HL-60 (cell line): ENCODE measurements at regions not wholly inside any gene's neighbourhood (a gene's known extent, or its start where the extent isn't known, plus 50 kb on each side); places are given as distances from the start of the nearest gene placed in this dataset.

ENCODE experiments used
- DNase-seq, 2 experiments: peaks; one replicate each; pipeline ENCODE4 v3.0.0-alpha.2; 2010 to 2020; ENCODE audit warnings: low read depth in 1 of 2, low spot score in 1 of 2
- H3K27ac ChIP-seq: fragments of 250-450 bp; sonication (Bioruptor Pico); replicated peaks from 2 replicates; pipeline ENCODE4 v1.5.1; 2020; ENCODE audit warnings: mild to moderate bottlenecking, moderate library complexity
- H3K27me3 ChIP-seq: fragments of 250-450 bp; sonication (Bioruptor Pico); 2 replicates; pipeline ENCODE4 v1.5.1; 2021; ENCODE audit warnings: mild to moderate bottlenecking, moderate library complexity; ENCODE audit not compliant: insufficient read depth, poor library complexity, severe bottlenecking
- H3K4me3 ChIP-seq: replicated peaks from 2 replicates; pipeline ENCODE4 v1.5.1; 2011; ENCODE audit warnings: mild to moderate bottlenecking, control low read depth, low read length; ENCODE audit not compliant: insufficient read depth
- CTCF ChIP-seq: IDR thresholded peaks from one replicate; pipeline ENCODE4 v1.5.1; 2011; ENCODE audit warnings: low read length, control low read depth, inconsistent platforms; ENCODE audit not compliant: insufficient read depth
- GABPA ChIP-seq: IDR thresholded peaks from 2 replicates; pipeline ENCODE4 v1.6.1; 2012; ENCODE audit warnings: low read depth
- POLR2AphosphoS5 ChIP-seq: IDR thresholded peaks from 2 replicates; pipeline ENCODE4 v1.6.1; 2012; ENCODE audit warnings: low read depth
- SPI1 ChIP-seq: IDR thresholded peaks from 2 replicates; pipeline ENCODE4 v1.6.1; 2012; ENCODE audit warnings: low read depth, mild to moderate bottlenecking, borderline replicate concordance
- TF ChIP-seq, protein P1 (sequence below): IDR thresholded peaks from 2 replicates; pipeline ENCODE4 v1.6.1; 2012; ENCODE audit warnings: low read depth; ENCODE audit not compliant: insufficient replicate concordance

- TF ChIP-seq GABPA, result no peak
- no peak for TF ChIP-seq POLR2AphosphoS5
- TF ChIP-seq, protein P1, sequence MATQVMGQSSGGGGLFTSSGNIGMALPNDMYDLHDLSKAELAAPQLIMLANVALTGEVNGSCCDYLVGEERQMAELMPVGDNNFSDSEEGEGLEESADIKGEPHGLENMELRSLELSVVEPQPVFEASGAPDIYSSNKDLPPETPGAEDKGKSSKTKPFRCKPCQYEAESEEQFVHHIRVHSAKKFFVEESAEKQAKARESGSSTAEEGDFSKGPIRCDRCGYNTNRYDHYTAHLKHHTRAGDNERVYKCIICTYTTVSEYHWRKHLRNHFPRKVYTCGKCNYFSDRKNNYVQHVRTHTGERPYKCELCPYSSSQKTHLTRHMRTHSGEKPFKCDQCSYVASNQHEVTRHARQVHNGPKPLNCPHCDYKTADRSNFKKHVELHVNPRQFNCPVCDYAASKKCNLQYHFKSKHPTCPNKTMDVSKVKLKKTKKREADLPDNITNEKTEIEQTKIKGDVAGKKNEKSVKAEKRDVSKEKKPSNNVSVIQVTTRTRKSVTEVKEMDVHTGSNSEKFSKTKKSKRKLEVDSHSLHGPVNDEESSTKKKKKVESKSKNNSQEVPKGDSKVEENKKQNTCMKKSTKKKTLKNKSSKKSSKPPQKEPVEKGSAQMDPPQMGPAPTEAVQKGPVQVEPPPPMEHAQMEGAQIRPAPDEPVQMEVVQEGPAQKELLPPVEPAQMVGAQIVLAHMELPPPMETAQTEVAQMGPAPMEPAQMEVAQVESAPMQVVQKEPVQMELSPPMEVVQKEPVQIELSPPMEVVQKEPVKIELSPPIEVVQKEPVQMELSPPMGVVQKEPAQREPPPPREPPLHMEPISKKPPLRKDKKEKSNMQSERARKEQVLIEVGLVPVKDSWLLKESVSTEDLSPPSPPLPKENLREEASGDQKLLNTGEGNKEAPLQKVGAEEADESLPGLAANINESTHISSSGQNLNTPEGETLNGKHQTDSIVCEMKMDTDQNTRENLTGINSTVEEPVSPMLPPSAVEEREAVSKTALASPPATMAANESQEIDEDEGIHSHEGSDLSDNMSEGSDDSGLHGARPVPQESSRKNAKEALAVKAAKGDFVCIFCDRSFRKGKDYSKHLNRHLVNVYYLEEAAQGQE, result no peak
- H3K4me3 ChIP-seq, result no peak overlapping the region
- no peak for DNase-seq
- H3K27me3 ChIP-seq, result no peaks in the 10 kb centered on the region
- H3K27ac ChIP-seq, result no peak overlapping the region
Observed at GRCh38 chr1:189036628-189037027, 1441.0 kb downstream of the BRINP3 start.

DNA sequence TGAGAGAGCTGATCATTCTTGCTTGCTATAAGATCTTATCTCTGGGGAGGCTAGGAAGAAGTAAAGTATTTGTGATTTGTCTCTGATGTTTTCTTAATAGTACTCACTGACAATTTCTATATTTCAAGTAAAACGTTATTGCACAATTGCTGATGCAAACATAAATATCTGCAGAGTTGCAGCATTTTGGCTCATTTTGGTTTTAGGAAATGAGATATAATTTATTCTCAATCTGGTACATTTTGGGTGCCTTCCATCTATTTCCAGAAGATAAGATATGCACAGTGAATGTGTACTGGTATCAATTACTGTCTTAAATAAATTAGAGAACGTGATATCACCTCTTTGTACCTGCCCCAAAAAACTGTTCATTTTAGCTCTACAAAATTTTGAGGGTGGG, 1431.5 kb downstream of the BRINP3 start:
- Histone ChIP-seq H3K4me3 (no peak overlapping the region), H3K27me3 (no peaks in the 10 kb centered on the region), H3K27ac (no peak overlapping the region)
- TF ChIP-seq POLR2AphosphoS5, result no peak
- no peak for TF ChIP-seq CTCF
- TF ChIP-seq SPI1, result no peak
- TF ChIP-seq GABPA, result no peak
- TF ChIP-seq, protein P1, result no peak
- DNase-seq, result no peak

DNA sequence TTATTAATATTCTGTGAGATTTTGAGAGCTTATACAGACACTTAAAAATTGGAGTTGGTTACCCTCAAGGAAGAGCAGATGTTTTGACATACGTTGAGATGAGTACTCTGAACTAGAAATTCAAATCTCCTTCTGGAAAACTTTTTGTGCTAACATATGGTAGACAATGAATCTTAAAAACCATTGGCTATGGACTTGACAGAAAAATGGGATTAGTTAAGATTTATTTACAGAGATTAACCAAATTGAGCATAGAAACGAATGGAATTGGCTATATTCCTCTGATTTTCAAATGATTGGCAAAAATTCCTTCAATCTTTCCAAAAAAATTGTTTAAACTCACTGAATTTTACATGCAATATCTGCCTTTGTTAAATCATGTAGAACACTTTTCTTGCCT, 1392.9 kb downstream of the BRINP3 start:
- TF ChIP-seq SPI1 (no peak), CTCF (no peak), POLR2AphosphoS5 (no peak), GABPA (no peak)
- TF ChIP-seq, protein P1, result no peak
- Histone ChIP-seq H3K4me3 (no peak overlapping the region), H3K27ac (no peak overlapping the region), H3K27me3 (no peaks in the 10 kb centered on the region)
- no peak for DNase-seq

- DNase-seq, result no peak
- no peak for TF ChIP-seq CTCF
- no peak for TF ChIP-seq GABPA
- no peak for TF ChIP-seq POLR2AphosphoS5
- TF ChIP-seq SPI1, result no peak
- TF ChIP-seq, protein P1, result no peak
- Histone ChIP-seq H3K27me3 (no peaks in the 10 kb centered on the region), H3K4me3 (no peak overlapping the region), H3K27ac (no peak overlapping the region)
Observed at GRCh38 chr1:189103956-189104355, 1373.7 kb downstream of the BRINP3 start.
